ENCODE measurements at regions not wholly inside any gene's neighbourhood (a gene's known extent, or its start where the extent isn't known, plus 50 kb on each side); places are given as distances from the start of the nearest gene placed in this dataset.

DNA sequence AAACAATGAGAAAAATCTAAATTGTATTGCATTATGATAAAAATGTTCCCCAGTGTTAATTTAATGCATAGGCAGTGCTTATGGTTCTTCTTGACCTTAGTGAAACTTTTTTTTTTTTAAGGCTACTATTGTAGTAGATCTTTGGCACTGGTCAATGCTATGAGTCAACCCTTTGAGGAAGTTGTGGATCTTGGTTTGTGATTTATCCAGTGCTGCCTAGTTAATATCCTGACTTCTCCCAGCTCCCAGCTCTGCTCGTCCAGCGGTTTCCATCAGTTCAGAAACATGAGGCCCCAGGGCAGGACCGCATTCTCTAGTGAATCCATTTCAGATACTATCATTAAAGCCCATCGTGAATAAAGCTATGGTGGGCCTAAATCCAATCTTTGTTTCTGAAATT, 364.5 kb upstream of the JARID2 start:
- H3K4me1 ChIP-seq = peaks cover 0 to 41% (median 6%) of the 10 kb centered on the region in 4 donors

DNA sequence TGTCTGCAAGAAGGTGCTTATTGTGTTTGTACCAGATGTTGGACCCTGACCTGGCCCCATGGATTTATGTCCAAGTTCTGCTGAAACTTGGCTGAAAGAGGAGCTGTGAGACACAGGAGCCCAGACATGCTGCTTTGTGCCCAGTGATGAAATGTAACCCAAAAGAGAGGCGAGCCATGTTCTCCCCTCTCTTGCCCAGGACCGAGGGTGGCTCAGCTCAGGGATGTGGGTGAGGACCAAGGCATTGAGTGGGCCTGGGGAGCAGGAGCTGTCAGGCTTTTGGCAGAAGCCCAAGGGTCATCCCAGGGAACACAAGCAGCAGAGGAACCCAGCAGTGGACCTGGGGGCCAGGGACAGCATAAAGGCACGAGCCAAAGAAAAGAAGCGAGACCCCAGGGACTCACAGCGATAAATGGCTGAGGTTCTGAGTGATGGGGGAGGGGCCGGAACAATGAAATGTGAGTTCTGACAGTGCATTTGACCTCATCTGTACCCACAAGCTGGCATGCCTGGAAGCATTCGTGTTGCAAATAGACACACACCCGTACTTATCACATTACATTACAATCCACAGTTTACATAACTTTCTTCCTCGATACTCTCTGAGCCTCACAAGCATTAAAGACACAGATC, 363.4 kb upstream of the JARID2 start:
- TF ChIP-seq, protein P1, sequence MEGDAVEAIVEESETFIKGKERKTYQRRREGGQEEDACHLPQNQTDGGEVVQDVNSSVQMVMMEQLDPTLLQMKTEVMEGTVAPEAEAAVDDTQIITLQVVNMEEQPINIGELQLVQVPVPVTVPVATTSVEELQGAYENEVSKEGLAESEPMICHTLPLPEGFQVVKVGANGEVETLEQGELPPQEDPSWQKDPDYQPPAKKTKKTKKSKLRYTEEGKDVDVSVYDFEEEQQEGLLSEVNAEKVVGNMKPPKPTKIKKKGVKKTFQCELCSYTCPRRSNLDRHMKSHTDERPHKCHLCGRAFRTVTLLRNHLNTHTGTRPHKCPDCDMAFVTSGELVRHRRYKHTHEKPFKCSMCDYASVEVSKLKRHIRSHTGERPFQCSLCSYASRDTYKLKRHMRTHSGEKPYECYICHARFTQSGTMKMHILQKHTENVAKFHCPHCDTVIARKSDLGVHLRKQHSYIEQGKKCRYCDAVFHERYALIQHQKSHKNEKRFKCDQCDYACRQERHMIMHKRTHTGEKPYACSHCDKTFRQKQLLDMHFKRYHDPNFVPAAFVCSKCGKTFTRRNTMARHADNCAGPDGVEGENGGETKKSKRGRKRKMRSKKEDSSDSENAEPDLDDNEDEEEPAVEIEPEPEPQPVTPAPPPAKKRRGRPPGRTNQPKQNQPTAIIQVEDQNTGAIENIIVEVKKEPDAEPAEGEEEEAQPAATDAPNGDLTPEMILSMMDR (IDR thresholded peaks at IDR 0.05) = no peak
- TF ChIP-seq POLR2AphosphoS5 (IDR thresholded peaks at IDR 0.05) (no peak), POLR2A (IDR thresholded peaks at IDR 0.05) (no peak), EP300 (IDR thresholded peaks at IDR 0.05) (no peak)
- Histone ChIP-seq H3K9me3 (no peaks in the 10 kb centered on the region), H3K36me3 (no peaks in the 10 kb centered on the region), H3K27me3 (no peaks in the 10 kb centered on the region), H3K27ac (no peak overlapping the region), H3K4me3 (no peak overlapping the region), H3K4me1 (peaks cover 0 to 33% (median 6%) of the 10 kb centered on the region in 4 donors)
- no peak for DNase-seq
- 65 to 72% (median 68%) methylated on average over 9 of the region's 9 CpGs for WGBS, 5 donors
- intact Hi-C loops (cut with DNase I; ENCODE audit: low total_unique reads) = no loop called here

More for the DNA sequence above, 364.5 kb upstream of the JARID2 start:
- H3K4me3 ChIP-seq = no peak overlapping the region
- TF ChIP-seq POLR2AphosphoS5 (IDR thresholded peaks at IDR 0.05) = peak in 1 of 3 donors; percentile 33
- TF ChIP-seq, protein P1 (IDR thresholded peaks at IDR 0.05) = no peak
- WGBS, 5 donors = 68 to 86% (median 80%) methylated on average over 4 of the region's 4 CpGs
- DNase-seq = no peak
- H3K27me3 ChIP-seq = no peaks in the 10 kb centered on the region
- intact Hi-C loops (cut with DNase I; ENCODE audit: low total_unique reads) = no loop called here
- peak overlapping the region in 1 of 5 donors; percentile 62 for H3K27ac ChIP-seq
- no peaks in the 10 kb centered on the region for H3K9me3 ChIP-seq
- H3K36me3 ChIP-seq = no peaks in the 10 kb centered on the region

DNA sequence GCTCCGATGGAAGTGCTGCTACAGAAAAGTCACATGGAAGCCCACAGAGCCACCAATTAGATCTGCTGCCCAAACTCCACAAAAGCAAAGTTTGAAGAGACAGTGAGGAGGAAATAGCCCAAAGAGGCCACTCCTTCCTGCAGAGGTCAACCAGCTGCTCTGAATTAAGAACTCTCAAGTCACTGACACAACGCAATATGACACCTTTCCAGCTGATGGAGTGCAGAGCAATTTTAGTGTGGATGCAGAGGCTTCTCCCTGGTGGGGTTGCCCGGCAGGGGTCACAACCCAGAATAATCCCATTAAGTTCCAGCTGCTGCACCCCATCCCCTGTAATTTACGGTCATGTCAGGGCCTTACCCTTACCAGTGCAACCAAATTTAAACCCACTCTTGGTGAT, 361.9 kb upstream of the JARID2 start:
- no peak for DNase-seq
- H3K36me3 ChIP-seq = no peaks in the 10 kb centered on the region
- intact Hi-C loops (cut with DNase I; ENCODE audit: low total_unique reads) = no loop called here
- WGBS, 5 donors = 78 to 94% (median 93%) methylated on average over 4 of the region's 4 CpGs
- no peak overlapping the region for H3K27ac ChIP-seq
- no peaks in the 10 kb centered on the region for H3K27me3 ChIP-seq
- H3K9me3 ChIP-seq = no peaks in the 10 kb centered on the region
- TF ChIP-seq POLR2A (IDR thresholded peaks at IDR 0.05) (no peak), EP300 (IDR thresholded peaks at IDR 0.05) (no peak), POLR2AphosphoS5 (IDR thresholded peaks at IDR 0.05) (no peak)
- TF ChIP-seq, protein P1 (IDR thresholded peaks at IDR 0.05) = no peak
- no peak overlapping the region for H3K4me3 ChIP-seq
- peaks cover 0 to 31% (median 6%) of the 10 kb centered on the region in 4 donors for H3K4me1 ChIP-seq

DNA sequence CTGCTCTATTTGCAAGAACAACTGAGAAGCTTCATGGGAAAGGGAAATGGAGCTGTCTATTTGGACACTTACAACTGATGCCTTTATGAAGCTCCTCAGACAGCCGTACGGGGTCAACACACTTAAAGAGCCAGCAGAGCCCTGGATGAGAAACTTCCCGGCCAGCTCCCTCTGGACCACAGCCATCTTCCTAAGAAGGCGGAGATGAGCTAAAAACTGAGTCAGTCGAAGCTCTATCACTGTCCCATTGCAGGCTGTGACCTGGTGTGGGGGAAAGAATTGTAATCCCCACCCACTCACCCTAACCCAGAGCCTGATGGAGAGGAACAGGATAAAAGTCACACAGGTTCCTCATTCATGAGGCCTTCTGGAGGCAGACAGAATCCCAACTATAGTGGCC, 360.4 kb upstream of the JARID2 start:
- H3K4me3 ChIP-seq = no peak overlapping the region
- TF ChIP-seq POLR2AphosphoS5 (IDR thresholded peaks at IDR 0.05) (no peak), EP300 (IDR thresholded peaks at IDR 0.05) (no peak), POLR2A (IDR thresholded peaks at IDR 0.05) (no peak)
- TF ChIP-seq, protein P1 (IDR thresholded peaks at IDR 0.05) = no peak
- no peaks in the 10 kb centered on the region for H3K27me3 ChIP-seq
- no peaks in the 10 kb centered on the region for H3K36me3 ChIP-seq
- intact Hi-C loops (cut with DNase I; ENCODE audit: low total_unique reads) = no loop called here
- no peaks in the 10 kb centered on the region for H3K9me3 ChIP-seq
- WGBS, 5 donors = 63 to 91% (median 76%) methylated on average over 4 to 5 of the region's 5 CpGs
- H3K4me1 ChIP-seq = peaks cover 0 to 22% (median 4%) of the 10 kb centered on the region in 4 donors
- no peak overlapping the region for H3K27ac ChIP-seq
- DNase-seq = peak in 1 of 2 donors; percentile 50
